ENCODE measurements at regions not wholly inside any gene's neighbourhood (a gene's known extent, or its start where the extent isn't known, plus 50 kb on each side); places are given as distances from the start of the nearest gene placed in this dataset.

DNA sequence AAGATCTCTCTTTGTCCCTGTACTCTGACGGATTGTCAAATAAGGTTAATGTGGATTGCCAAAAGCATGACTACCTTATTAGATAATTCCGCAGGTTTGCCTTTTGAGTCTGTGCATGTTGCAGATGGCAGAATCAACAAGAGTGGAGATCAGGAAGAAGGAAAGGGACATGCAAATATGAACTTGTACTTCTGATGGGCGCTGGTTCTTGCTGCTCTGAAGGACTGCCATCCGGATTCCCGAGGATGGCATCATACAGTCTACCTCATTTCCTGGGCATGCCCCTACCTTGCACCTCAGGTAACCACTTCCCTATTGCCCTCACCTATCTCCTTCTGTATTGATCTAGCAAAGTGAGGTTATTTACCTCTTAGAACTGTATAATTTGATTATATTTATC is 504.2 kb downstream of the ACTL7B start:
- no peak for TF ChIP-seq POLR2A (IDR thresholded peaks at IDR 0.05)
- no peak for TF ChIP-seq CTCF (IDR thresholded peaks at IDR 0.05)
